ENCODE measurements at regions not wholly inside any gene's neighbourhood (a gene's known extent, or its start where the extent isn't known, plus 50 kb on each side); places are given as distances from the start of the nearest gene placed in this dataset.

DNA sequence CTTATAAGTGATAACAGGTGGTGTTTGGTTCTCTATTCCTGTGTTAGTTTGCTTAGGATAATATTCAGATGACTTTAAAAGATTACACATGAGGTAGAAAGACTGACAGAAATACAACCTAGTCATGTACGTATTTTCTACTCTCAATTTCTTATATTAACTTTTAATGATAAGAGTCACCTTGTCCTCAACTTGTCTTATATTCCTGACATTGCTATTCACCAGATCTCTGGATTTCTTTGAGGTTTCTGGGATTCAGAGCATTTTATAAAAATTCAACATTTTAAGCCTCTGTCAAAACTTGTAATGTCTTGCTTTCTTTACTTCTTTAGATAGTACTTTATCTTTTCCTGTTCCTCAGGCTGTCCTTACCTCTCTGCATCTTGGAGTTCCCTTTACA, 234.2 kb downstream of the TBX15 start:
- H3K36me3 ChIP-seq (ENCODE audit: control insufficient read depth in 2 of 3, insufficient read depth in 3 of 3, low read length in 3 of 3) = no peaks in the 10 kb centered on the region
- H3K4me3 ChIP-seq (ENCODE audit: low read length in 3 of 3) = no peak overlapping the region
- H3K9ac ChIP-seq (ENCODE audit: low read length in 3 of 3) = no peak overlapping the region
- TF ChIP-seq, protein P1, sequence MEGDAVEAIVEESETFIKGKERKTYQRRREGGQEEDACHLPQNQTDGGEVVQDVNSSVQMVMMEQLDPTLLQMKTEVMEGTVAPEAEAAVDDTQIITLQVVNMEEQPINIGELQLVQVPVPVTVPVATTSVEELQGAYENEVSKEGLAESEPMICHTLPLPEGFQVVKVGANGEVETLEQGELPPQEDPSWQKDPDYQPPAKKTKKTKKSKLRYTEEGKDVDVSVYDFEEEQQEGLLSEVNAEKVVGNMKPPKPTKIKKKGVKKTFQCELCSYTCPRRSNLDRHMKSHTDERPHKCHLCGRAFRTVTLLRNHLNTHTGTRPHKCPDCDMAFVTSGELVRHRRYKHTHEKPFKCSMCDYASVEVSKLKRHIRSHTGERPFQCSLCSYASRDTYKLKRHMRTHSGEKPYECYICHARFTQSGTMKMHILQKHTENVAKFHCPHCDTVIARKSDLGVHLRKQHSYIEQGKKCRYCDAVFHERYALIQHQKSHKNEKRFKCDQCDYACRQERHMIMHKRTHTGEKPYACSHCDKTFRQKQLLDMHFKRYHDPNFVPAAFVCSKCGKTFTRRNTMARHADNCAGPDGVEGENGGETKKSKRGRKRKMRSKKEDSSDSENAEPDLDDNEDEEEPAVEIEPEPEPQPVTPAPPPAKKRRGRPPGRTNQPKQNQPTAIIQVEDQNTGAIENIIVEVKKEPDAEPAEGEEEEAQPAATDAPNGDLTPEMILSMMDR (IDR thresholded peaks at IDR 0.05; ENCODE audit: borderline replicate concordance, extremely low read depth, insufficient read depth) = no peak
- no peaks in the 10 kb centered on the region for H3K4me1 ChIP-seq (ENCODE audit: control insufficient read depth in 2 of 3, insufficient read depth in 2 of 3, low read depth in 1 of 3, low read length in 3 of 3)
- H3K27ac ChIP-seq (ENCODE audit: low read depth in 2 of 2, low read length in 2 of 2) = no peak overlapping the region
- intact Hi-C loops (cut with DNase I) = no loop called here
- no peaks in the 10 kb centered on the region for H3K9me3 ChIP-seq (ENCODE audit: control insufficient read depth in 2 of 3, insufficient read depth in 1 of 3, low read length in 3 of 3)
- H3K27me3 ChIP-seq (ENCODE audit: control insufficient read depth, insufficient read depth, low read length) = no peaks in the 10 kb centered on the region
- no peak for DNase-seq
- no peak for FAIRE-seq

DNA sequence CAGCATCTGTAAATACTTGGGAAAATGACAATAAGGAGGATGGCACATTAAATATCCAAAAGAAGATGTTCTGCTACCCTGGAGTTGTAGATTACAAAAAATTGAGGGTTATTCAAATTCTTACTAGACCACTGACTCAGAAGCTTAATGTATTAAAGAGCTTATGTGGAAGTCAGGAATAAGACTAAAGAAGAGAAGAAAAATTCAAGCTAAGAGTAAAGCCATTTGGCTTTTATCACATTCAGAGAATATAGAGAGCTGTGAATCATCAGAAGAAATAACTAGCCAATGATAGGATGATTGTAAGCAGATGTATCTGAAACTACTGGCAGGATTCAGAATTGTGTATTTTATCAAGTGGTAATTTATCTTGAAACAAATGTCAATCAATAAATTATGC, 237.0 kb downstream of the TBX15 start:
- intact Hi-C loops (cut with DNase I) = no loop called here
- no peaks in the 10 kb centered on the region for H3K9me3 ChIP-seq (ENCODE audit: control insufficient read depth in 2 of 3, insufficient read depth in 1 of 3, low read length in 3 of 3)
- TF ChIP-seq, protein P1 (IDR thresholded peaks at IDR 0.05; ENCODE audit: borderline replicate concordance, extremely low read depth, insufficient read depth) = no peak
- H3K36me3 ChIP-seq (ENCODE audit: control insufficient read depth in 2 of 3, insufficient read depth in 3 of 3, low read length in 3 of 3) = no peaks in the 10 kb centered on the region
- no peaks in the 10 kb centered on the region for H3K4me1 ChIP-seq (ENCODE audit: control insufficient read depth in 2 of 3, insufficient read depth in 2 of 3, low read depth in 1 of 3, low read length in 3 of 3)
- H3K4me3 ChIP-seq (ENCODE audit: low read length in 3 of 3) = no peak overlapping the region
- H3K27me3 ChIP-seq (ENCODE audit: control insufficient read depth, insufficient read depth, low read length) = no peaks in the 10 kb centered on the region
- DNase-seq (no peak), FAIRE-seq (no peak)
- no peak overlapping the region for H3K27ac ChIP-seq (ENCODE audit: low read depth in 2 of 2, low read length in 2 of 2)
- H3K9ac ChIP-seq (ENCODE audit: low read length in 3 of 3) = no peak overlapping the region

DNA sequence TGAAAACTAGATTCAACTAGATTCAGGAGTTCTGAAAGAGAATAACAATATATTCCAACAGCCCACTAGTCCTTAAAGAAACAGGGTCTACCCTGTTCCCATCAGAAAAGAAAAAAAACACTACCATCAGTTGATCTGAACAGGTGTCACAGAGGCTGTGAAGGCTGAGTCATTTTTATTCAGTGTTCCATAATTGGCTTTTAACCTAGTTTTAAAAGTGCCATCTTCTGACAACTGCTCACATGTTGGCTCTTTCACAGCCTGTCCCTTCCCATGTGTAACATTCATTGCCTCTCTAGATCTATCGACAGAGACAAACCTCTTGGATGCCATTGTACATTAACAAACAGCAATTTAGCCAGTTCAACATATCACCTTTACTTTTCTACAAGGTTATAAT, 243.7 kb downstream of the TBX15 start:
- Histone ChIP-seq H3K9me3 (ENCODE audit: control insufficient read depth in 2 of 3, insufficient read depth in 1 of 3, low read length in 3 of 3) (no peaks in the 10 kb centered on the region), H3K9ac (ENCODE audit: low read length in 3 of 3) (no peak overlapping the region), H3K36me3 (ENCODE audit: control insufficient read depth in 2 of 3, insufficient read depth in 3 of 3, low read length in 3 of 3) (no peaks in the 10 kb centered on the region), H3K4me1 (ENCODE audit: control insufficient read depth in 2 of 3, insufficient read depth in 2 of 3, low read depth in 1 of 3, low read length in 3 of 3) (no peaks in the 10 kb centered on the region), H3K27me3 (ENCODE audit: control insufficient read depth, insufficient read depth, low read length) (no peaks in the 10 kb centered on the region), H3K4me3 (ENCODE audit: low read length in 3 of 3) (no peak overlapping the region), H3K27ac (ENCODE audit: low read depth in 2 of 2, low read length in 2 of 2) (no peak overlapping the region)
- no peak for DNase-seq
- no peak for FAIRE-seq
- TF ChIP-seq, protein P1 (IDR thresholded peaks at IDR 0.05; ENCODE audit: borderline replicate concordance, extremely low read depth, insufficient read depth) = no peak
- intact Hi-C loops (cut with DNase I) = no loop called here

DNA sequence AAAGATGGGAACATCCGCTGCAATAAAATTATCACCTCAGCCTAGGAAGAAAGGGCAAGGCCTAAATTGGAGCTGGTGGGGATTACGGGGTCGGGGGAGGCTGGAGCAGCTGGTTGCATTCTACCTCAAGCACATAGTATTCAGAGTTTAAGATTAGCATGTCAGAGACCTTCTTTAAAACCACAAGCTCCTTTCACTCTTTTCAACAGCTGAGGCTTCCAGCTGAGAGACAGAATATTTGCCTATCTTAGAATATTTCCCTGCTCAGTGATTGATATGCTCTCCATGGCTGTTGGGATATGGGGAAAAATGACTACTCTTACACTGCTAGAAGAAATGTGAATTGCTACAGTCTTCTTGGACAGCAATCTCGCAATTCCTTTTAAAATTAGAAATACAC, 248.6 kb downstream of the TBX15 start:
- intact Hi-C loops (cut with DNase I) = no loop called here
- H3K9ac ChIP-seq (ENCODE audit: low read length in 3 of 3) = no peak overlapping the region
- DNase-seq (no peak), FAIRE-seq (no peak)
- no peaks in the 10 kb centered on the region for H3K9me3 ChIP-seq (ENCODE audit: control insufficient read depth in 2 of 3, insufficient read depth in 1 of 3, low read length in 3 of 3)
- H3K36me3 ChIP-seq (ENCODE audit: control insufficient read depth in 2 of 3, insufficient read depth in 3 of 3, low read length in 3 of 3) = no peaks in the 10 kb centered on the region
- H3K4me3 ChIP-seq (ENCODE audit: low read length in 3 of 3) = no peak overlapping the region
- TF ChIP-seq, protein P1 (IDR thresholded peaks at IDR 0.05; ENCODE audit: borderline replicate concordance, extremely low read depth, insufficient read depth) = no peak
- H3K27ac ChIP-seq (ENCODE audit: low read depth in 2 of 2, low read length in 2 of 2) = no peak overlapping the region
- H3K4me1 ChIP-seq (ENCODE audit: control insufficient read depth in 2 of 3, insufficient read depth in 2 of 3, low read depth in 1 of 3, low read length in 3 of 3) = no peaks in the 10 kb centered on the region
- no peaks in the 10 kb centered on the region for H3K27me3 ChIP-seq (ENCODE audit: control insufficient read depth, insufficient read depth, low read length)

Measured in kidney (tissue), 13 donors.